ENCODE measurements at regions not wholly inside any gene's neighbourhood (a gene's known extent, or its start where the extent isn't known, plus 50 kb on each side); places are given as distances from the start of the nearest gene placed in this dataset.

DNA sequence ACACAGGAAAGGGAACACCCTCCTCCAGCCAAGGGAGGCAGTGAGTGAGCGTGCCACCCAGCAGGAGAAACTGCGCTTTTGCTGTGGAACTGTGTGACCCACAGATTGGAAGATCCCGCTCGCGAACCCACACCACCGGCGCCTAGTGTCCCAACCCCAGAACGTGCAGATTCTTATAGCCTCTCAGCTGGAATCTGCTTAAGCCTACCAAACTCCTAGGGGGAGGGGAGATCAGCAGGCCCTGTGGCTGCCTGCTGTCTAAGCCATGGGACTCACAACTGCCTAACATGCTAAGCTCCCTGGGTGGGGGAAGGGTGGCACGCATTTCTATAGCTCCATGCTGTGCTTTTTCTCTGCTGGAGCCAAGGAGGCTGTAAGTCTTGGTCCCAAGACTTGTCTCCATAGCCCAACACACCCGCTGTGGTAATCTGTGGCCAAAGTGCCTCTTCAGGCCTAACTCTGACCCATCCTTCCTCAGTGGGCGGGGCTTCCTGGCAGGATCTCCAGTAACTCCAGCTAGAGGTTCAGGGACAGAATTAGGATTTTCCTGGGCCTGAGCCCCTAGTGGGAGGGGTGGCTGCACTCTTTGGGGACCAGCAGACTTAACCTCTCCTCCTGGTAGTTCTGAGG lies 485.0 kb downstream of the TAF11L14 start:
- H4K8ac ChIP-seq (ENCODE audit: extremely low read depth, insufficient read depth, low read length): no peak overlapping the region
- no peak overlapping the region for H3K27ac ChIP-seq (ENCODE audit: low read depth, low read length)
- no peak overlapping the region for H3K9ac ChIP-seq (replicated peaks in 1 of 4; ENCODE audit: extremely low read depth in 1 of 4, low read depth in 3 of 4, low read length in 3 of 4)
- H3K18ac ChIP-seq (ENCODE audit: extremely low read depth, low read length): no peak overlapping the region; the same call in 1 of the 2 replicates
- no peak overlapping the region for H3K4me3 ChIP-seq (ENCODE audit: extremely low read depth in 1 of 4, insufficient read depth in 2 of 4, low read depth in 3 of 4, low read length in 4 of 4)
- no peak overlapping the region for H3K4ac ChIP-seq (replicated peaks; ENCODE audit: insufficient read length, low read depth, low read length)
- 0 out of 2 replicates have a peak overlapping the region, but pooled peaks have one; percentile 96 for H2BK12ac ChIP-seq (ENCODE audit: low read depth, low read length)
- H3K14ac ChIP-seq (ENCODE audit: insufficient read length): no peak overlapping the region
- no peak for FAIRE-seq
- no peak overlapping the region for H2BK20ac ChIP-seq (ENCODE audit: low read length)
- DNase-seq (ENCODE audit: low read depth in 1 of 2, low spot score in 2 of 2): peak; percentile 50 to 54
- H2BK5ac ChIP-seq (ENCODE audit: low read depth, low read length): no peak overlapping the region
- no peaks in the 10 kb centered on the region for H3K9me3 ChIP-seq (ENCODE audit: insufficient read depth in 2 of 2, low read depth in 1 of 2, low read length in 1 of 2)
- H4K91ac ChIP-seq (replicated peaks; ENCODE audit: insufficient read length, low read length): no peak overlapping the region
- ChIA-PET POLR2A (ENCODE audit: partially characterized antibody) (no interaction called here), CTCF (ENCODE audit: partially characterized antibody) (interaction anchor here (1.1 to 1.2 kb wide), 2 partner anchors 13 to 170 kb away, joined by 3 read pairs; no protein-coding TSS in a partner anchor)
- no peak overlapping the region for H3K56ac ChIP-seq (replicated peaks; ENCODE audit: insufficient read length, low read depth, low read length)
- no peaks in the 10 kb centered on the region for H4K20me1 ChIP-seq (replicated peaks in 1 of 2; ENCODE audit: control insufficient read depth in 1 of 2, insufficient read depth in 2 of 2, low read length in 2 of 2)
- H2BK15ac ChIP-seq (ENCODE audit: low read length): 0 out of 2 replicates have a peak overlapping the region, but pooled peaks have one; percentile 46
- H3K79me2 ChIP-seq (ENCODE audit: control insufficient read depth in 1 of 2, insufficient read depth in 2 of 2, low read length in 2 of 2): no peaks in the 10 kb centered on the region
- peaks cover 3 to 9% (median 6%) of the 10 kb centered on the region in 4 experiments for H3K4me1 ChIP-seq (replicated peaks in 1 of 4; ENCODE audit: control insufficient read depth in 3 of 4, insufficient read depth in 4 of 4, low read length in 3 of 4)
- no peaks in the 10 kb centered on the region for H3K36me3 ChIP-seq (ENCODE audit: control insufficient read depth in 2 of 4, insufficient read depth in 4 of 4, low read length in 3 of 4)
- H2AFZ ChIP-seq (ENCODE audit: low read length): no peak overlapping the region
- H3K27me3 ChIP-seq (replicated peaks in 1 of 4; ENCODE audit: control insufficient read depth in 3 of 4, extremely low read depth in 1 of 4, insufficient read depth in 3 of 4, low read length in 3 of 4): no peaks in the 10 kb centered on the region
- H4K5ac ChIP-seq (ENCODE audit: insufficient read length, low read depth, low read length): peak overlapping the region; percentile 2
- 79% methylated on average over 11 of the region's 11 CpGs; no CpG with 5 or more reads in 1 of the 2 experiments for WGBS, 2 experiments (ENCODE audit: extremely low coverage in 1 of 2, insufficient coverage in 1 of 2, insufficient read length in 1 of 2, insufficient replicate concordance in 2 of 2, low coverage in 1 of 2, low lambda C conversion rate in 2 of 2, missing lambda C conversion rate in 1 of 2)
- TF ChIP-seq EP300 (IDR thresholded peaks at IDR 0.05; ENCODE audit: borderline replicate concordance in 1 of 2, low read depth in 2 of 2, low read length in 2 of 2) (peak; percentile 29 to 40; a peak in 1 of 3 replicates), ASH2L (IDR thresholded peaks at IDR 0.05; ENCODE audit: low read length) (peak; percentile 86), HDAC2 (IDR thresholded peaks at IDR 0.05; ENCODE audit: borderline replicate concordance in 1 of 2, low read depth in 2 of 2, low read length in 2 of 2) (peak; percentile 58 to 92; a peak in 3 of 4 replicates), TBP (IDR thresholded peaks at IDR 0.05; ENCODE audit: low read depth, low read length) (no peak), CREB1 (IDR thresholded peaks at IDR 0.05) (0 out of 2 replicates have a peak, but pooled peaks have one; percentile 24), SAP30 (IDR thresholded peaks at IDR 0.05; ENCODE audit: insufficient read depth, insufficient replicate concordance, low read length) (no peak), TEAD4 (IDR thresholded peaks at IDR 0.05; ENCODE audit: low read depth, low read length) (0 out of 2 replicates have a peak, but pooled peaks have one; percentile 35), SP1 (IDR thresholded peaks at IDR 0.05; ENCODE audit: low read depth, low read length) (peak; percentile 64; the same call in 1 of the 2 replicates)
- TF ChIP-seq, protein P1, sequence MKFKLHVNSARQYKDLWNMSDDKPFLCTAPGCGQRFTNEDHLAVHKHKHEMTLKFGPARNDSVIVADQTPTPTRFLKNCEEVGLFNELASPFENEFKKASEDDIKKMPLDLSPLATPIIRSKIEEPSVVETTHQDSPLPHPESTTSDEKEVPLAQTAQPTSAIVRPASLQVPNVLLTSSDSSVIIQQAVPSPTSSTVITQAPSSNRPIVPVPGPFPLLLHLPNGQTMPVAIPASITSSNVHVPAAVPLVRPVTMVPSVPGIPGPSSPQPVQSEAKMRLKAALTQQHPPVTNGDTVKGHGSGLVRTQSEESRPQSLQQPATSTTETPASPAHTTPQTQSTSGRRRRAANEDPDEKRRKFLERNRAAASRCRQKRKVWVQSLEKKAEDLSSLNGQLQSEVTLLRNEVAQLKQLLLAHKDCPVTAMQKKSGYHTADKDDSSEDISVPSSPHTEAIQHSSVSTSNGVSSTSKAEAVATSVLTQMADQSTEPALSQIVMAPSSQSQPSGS (IDR thresholded peaks at IDR 0.05; ENCODE audit: low read length): peak; percentile 24; the same call in 1 of the 2 replicates
- no peak overlapping the region for H2BK120ac ChIP-seq (replicated peaks; ENCODE audit: low read depth, low read length)
- H3K23ac ChIP-seq (ENCODE audit: insufficient read length): no peak overlapping the region
- H3K79me1 ChIP-seq (ENCODE audit: low read depth, low read length): no peaks in the 10 kb centered on the region
- H2AK5ac ChIP-seq (ENCODE audit: low read depth, low read length): no peak overlapping the region
- peak overlapping the region; percentile 31 to 47; a peak in 2 of 4 replicates for H3K4me2 ChIP-seq (ENCODE audit: insufficient read depth in 1 of 2, low read depth in 2 of 2, low read length in 2 of 2)
- H3K23me2 ChIP-seq (ENCODE audit: low read depth, low read length): no peaks in the 10 kb centered on the region

Measured in H1 (cell line).